IMR-90 (cell line): ENCODE measurements at regions not wholly inside any gene's neighbourhood (a gene's known extent, or its start where the extent isn't known, plus 50 kb on each side); places are given as distances from the start of the nearest gene placed in this dataset.

ENCODE experiments used
- ATAC-seq: fragments of 200-7000 bp; cut with Tn5 transposase; 2 replicates; pipeline ENCODE4 v1.9.1; 2020; ENCODE audit warnings: low read depth, mild to moderate bottlenecking, moderate library complexity
- BruUV-seq: library from RNA; stranded (reverse); fragments of 400-500 nt; replicated peaks from 2 replicates; lab custom pipeline; 2021; lab: Mats Ljungman, UMichigan
- CTCF ChIA-PET: fragments of 300-600 bp; formaldehyde crosslinking; extraction: SDS; loops from one replicate; lab custom pipeline; 2021; ENCODE audit warnings: antibody characterized with exemption; lab: Yijun Ruan, JAX
- POLR2A ChIA-PET: fragments of 300-600 bp; sonication (Branson Sonifier 250); formaldehyde crosslinking; loops from one replicate; lab custom pipeline; 2022; ENCODE audit warnings: antibody characterized with exemption; ENCODE audit not compliant: unreplicated experiment; lab: Charles Lee
- DNase-seq: peaks from one replicate; pipeline ENCODE4 v3.0.0; 2013
- H2AFZ ChIP-seq: replicated peaks from 2 replicates; pipeline ENCODE3; 2013; ENCODE audit warnings: low read length, mild to moderate bottlenecking; ENCODE audit not compliant: poor library complexity
- H2AK5ac ChIP-seq: 2 replicates; pipeline ENCODE4 v1.6.1; 2013; ENCODE audit warnings: low read depth, low read length, inconsistent platforms
- H2AK9ac ChIP-seq: replicated peaks from 2 replicates; pipeline ENCODE3; 2013; ENCODE audit warnings: mild to moderate bottlenecking, low read depth, low read length, moderate library complexity; ENCODE audit not compliant: poor library complexity
- H2BK120ac ChIP-seq: 2 replicates; pipeline ENCODE4 v1.6.1; 2013; ENCODE audit warnings: low read depth, low read length, inconsistent platforms
- H2BK15ac ChIP-seq: 3 replicates; pipeline ENCODE4 v1.6.1; 2013; ENCODE audit warnings: low read depth, low read length, inconsistent platforms
- H2BK20ac ChIP-seq: 2 replicates; pipeline ENCODE4 v1.6.1; 2013; ENCODE audit warnings: low read depth, mild to moderate bottlenecking, inconsistent platforms, low read length, moderate library complexity
- H2BK5ac ChIP-seq: 2 replicates; pipeline ENCODE4 v1.6.1; 2013; ENCODE audit warnings: mild to moderate bottlenecking, low read depth, low read length, inconsistent platforms; ENCODE audit not compliant: poor library complexity, severe bottlenecking
- H3K14ac ChIP-seq: replicated peaks from 2 replicates; pipeline ENCODE4 v1.6.1; 2013; ENCODE audit warnings: low read depth, low read length, inconsistent platforms
- H3K18ac ChIP-seq: 2 replicates; pipeline ENCODE4 v1.6.1; 2013; ENCODE audit warnings: low read depth, low read length, control low read depth
- H3K23ac ChIP-seq: 2 replicates; pipeline ENCODE4 v1.6.1; 2013; ENCODE audit warnings: low read depth, low read length, inconsistent platforms
- H3K27ac ChIP-seq: 2 replicates; pipeline ENCODE4 v1.5.1; 2013; ENCODE audit warnings: mild to moderate bottlenecking, control low read depth, low read length; ENCODE audit not compliant: insufficient read depth
- H3K27me3 ChIP-seq: 2 replicates; pipeline ENCODE4 v1.6.1; 2013; ENCODE audit warnings: low read length; ENCODE audit not compliant: control insufficient read depth, insufficient read depth
- H3K36me3 ChIP-seq: 2 replicates; pipeline ENCODE4 v1.6.1; 2013; ENCODE audit warnings: low read length, mixed read lengths; ENCODE audit not compliant: control insufficient read depth, insufficient read depth
- H3K4ac ChIP-seq: 2 replicates; pipeline ENCODE4 v1.6.1; 2013; ENCODE audit warnings: low read depth, low read length, inconsistent platforms
- H3K4me1 ChIP-seq: 2 replicates; pipeline ENCODE4 v1.6.1; 2013; ENCODE audit warnings: low read length, mixed read lengths; ENCODE audit not compliant: control insufficient read depth, insufficient read depth
- H3K4me2 ChIP-seq: 2 replicates; pipeline ENCODE4 v1.6.1; 2013; ENCODE audit warnings: low read depth, mild to moderate bottlenecking, control low read depth, low read length, moderate library complexity
- H3K4me3 ChIP-seq: 2 replicates; pipeline ENCODE4 v1.5.1; 2013; ENCODE audit warnings: low read depth, mild to moderate bottlenecking, control low read depth, low read length, moderate library complexity; ENCODE audit not compliant: insufficient read depth
- H3K56ac ChIP-seq: 2 replicates; pipeline ENCODE4 v1.6.1; 2013; ENCODE audit warnings: low read length, inconsistent platforms; ENCODE audit not compliant: insufficient read depth; ENCODE audit errors: extremely low read depth
- H3K79me1 ChIP-seq, 2 experiments: 2 replicates each; pipeline ENCODE4 v1.6.1; 2013; ENCODE audit warnings: low read length in 2 of 2, inconsistent platforms in 1 of 2, low read depth in 1 of 2
- H3K9ac ChIP-seq: 2 replicates; pipeline ENCODE4 v1.6.1; 2013; ENCODE audit warnings: low read depth, low read length, control low read depth
- H3K9me1 ChIP-seq: 2 replicates; pipeline ENCODE4 v1.6.1; 2013; ENCODE audit warnings: low read length, inconsistent platforms; ENCODE audit not compliant: insufficient read depth
- H3K9me3 ChIP-seq: 2 replicates; pipeline ENCODE4 v1.6.1; 2013; ENCODE audit warnings: low read length; ENCODE audit not compliant: control insufficient read depth, insufficient read depth
- H4K20me1 ChIP-seq: 2 replicates; pipeline ENCODE4 v1.6.1; 2013; ENCODE audit warnings: low read length, inconsistent platforms; ENCODE audit not compliant: insufficient read depth
- H4K5ac ChIP-seq: 2 replicates; pipeline ENCODE4 v1.6.1; 2013; ENCODE audit warnings: mild to moderate bottlenecking, low read depth, low read length, control low read depth
- H4K8ac ChIP-seq, 2 experiments: 2 replicates each; pipeline ENCODE4 v1.6.1; 2013; ENCODE audit warnings: low read depth in 2 of 2, low read length in 2 of 2, control low read depth in 1 of 2, inconsistent platforms in 1 of 2
- H4K91ac ChIP-seq: 2 replicates; pipeline ENCODE4 v1.6.1; 2013; ENCODE audit warnings: low read depth, low read length, inconsistent platforms; ENCODE audit not compliant: insufficient read depth
- BHLHE40 ChIP-seq: fragments of 150-350 bp; IDR thresholded peaks from 2 replicates; pipeline ENCODE4 v1.6.1; 2016; ENCODE audit warnings: mild to moderate bottlenecking, low read depth, low read length
- CEBPB ChIP-seq: IDR thresholded peaks from 2 replicates; pipeline ENCODE4 v1.6.1; 2012; ENCODE audit warnings: low read depth, low read length, improper control_type of control experiment
- FOS ChIP-seq: fragments of 150-350 bp; IDR thresholded peaks from 2 replicates; pipeline ENCODE4 v1.6.1; 2016; ENCODE audit warnings: low read depth, low read length
- MAFK ChIP-seq: IDR thresholded peaks from 2 replicates; pipeline ENCODE4 v1.6.1; 2012; ENCODE audit warnings: low read depth, low read length, improper control_type of control experiment
- MAZ ChIP-seq: IDR thresholded peaks from 2 replicates; pipeline ENCODE4 v1.6.1; 2012; ENCODE audit warnings: low read depth, mild to moderate bottlenecking, low read length, improper control_type of control experiment, moderate library complexity, borderline replicate concordance
- NFE2L2 ChIP-seq: fragments of 150-350 bp; IDR thresholded peaks from 2 replicates; pipeline ENCODE4 v1.6.1; 2016; ENCODE audit warnings: low read depth, mild to moderate bottlenecking, low read length
- RFX5 ChIP-seq: IDR thresholded peaks from 2 replicates; pipeline ENCODE4 v1.8.0; 2012; ENCODE audit warnings: low read depth, mild to moderate bottlenecking, low read length, moderate library complexity
- SMC3 ChIP-seq: fragments of 150-350 bp; IDR thresholded peaks from 2 replicates; pipeline ENCODE4 v1.6.1; 2016; ENCODE audit warnings: low read depth, mild to moderate bottlenecking, antibody characterized with exemption, low read length, moderate library complexity
- USF2 ChIP-seq: fragments of 150-350 bp; IDR thresholded peaks from 2 replicates; pipeline ENCODE4 v1.6.1; 2017; ENCODE audit warnings: mild to moderate bottlenecking, antibody characterized with exemption, low read length, low read depth
- WGBS, 2 experiments: methylation state at CpG; one replicate each; pipeline versions ENCODE4 v1.1.5 to v1.1.7; 2013; ENCODE audit warnings: missing lambda C conversion rate in 2 of 2; ENCODE audit not compliant: insufficient read length in 1 of 2; ENCODE audit errors: extremely low coverage in 2 of 2; 5-methylcytosine and 5-hydroxymethylcytosine counted together
- dilution Hi-C: fragments of 300-500 bp; cut with HindIII; formaldehyde crosslinking; loops from one replicate; pipeline ENCODE4 v1.14.3; 2018; ENCODE audit warnings: low sequenced_read_pairs; ENCODE audit not compliant: unreplicated experiment
- in situ Hi-C: fragments of 300-500 bp; cut with MboI; formaldehyde crosslinking; loops from 3 replicates; pipeline ENCODE4 v1.14.3; 2019; ENCODE audit warnings: low sequenced_read_pairs, inconsistent platforms, mixed read lengths
- intact Hi-C: fragments of 100-400 bp; cut with micrococcal nuclease; formaldehyde crosslinking; loops from 2 replicates; pipeline ENCODE4 v1.10.0; 2022

- TF ChIP-seq USF2: no peak
These were observed 72.2 kb downstream of the UFM1 start (continued) for GRCh38 chr13:38421590-38422560.

GRCh38 chr13:38429916-38430315 lies 80.3 kb downstream of the UFM1 start:
- BruUV-seq: no TSS peak
- Histone ChIP-seq H2BK120ac (no peak overlapping the region), H4K8ac (no peak overlapping the region), H3K56ac (no peak overlapping the region), H4K20me1 (no peaks in the 10 kb centered on the region), H4K91ac (no peak overlapping the region), H3K4me2 (no peak overlapping the region), H3K9ac (no peak overlapping the region), H4K5ac (no peak overlapping the region), H3K14ac (no peak overlapping the region), H2BK5ac (no peak overlapping the region), H3K4me1 (no peaks in the 10 kb centered on the region), H3K4ac (no peak overlapping the region), H3K23ac (no peak overlapping the region), H3K36me3 (no peaks in the 10 kb centered on the region), H3K79me1 (no peaks in the 10 kb centered on the region), H3K9me3 (no peaks in the 10 kb centered on the region), H2BK20ac (no peak overlapping the region), H3K27ac (no peak overlapping the region), H3K9me1 (no peaks in the 10 kb centered on the region), H3K4me3 (no peak overlapping the region), H3K27me3 (no peaks in the 10 kb centered on the region), H2AK5ac (no peak overlapping the region), H3K18ac (no peak overlapping the region), H2AK9ac (no peak overlapping the region), H2BK15ac (no peak overlapping the region), H2AFZ (no peak overlapping the region)
- CTCF ChIA-PET: interaction anchor here (0.7 kb wide), 1 partner anchor 26 kb away, joined by 3 read pairs; no protein-coding TSS in a partner anchor
- DNase-seq (no peak), ATAC-seq (no peak)
- dilution Hi-C loops (no loop called here), intact Hi-C loops (no loop called here), in situ Hi-C loops (no loop called here)
- POLR2A ChIA-PET: no interaction called here
- no CpG with 5 or more reads among the region's 1 CpG for WGBS, 2 experiments
- TF ChIP-seq RFX5 (no peak), MAFK (no peak), CEBPB (no peak), SMC3 (no peak), FOS (no peak), NFE2L2 (no peak), MAZ (no peak), BHLHE40 (no peak)
